Adrenal gland (tissue), 5 donors: ENCODE measurements at regions not wholly inside any gene's neighbourhood (a gene's known extent, or its start where the extent isn't known, plus 50 kb on each side); places are given as distances from the start of the nearest gene placed in this dataset.

ENCODE experiments used
- POLR2A ChIP-seq, 2 donors: fragments of 450-650 bp; IDR thresholded peaks; one replicate each; pipeline ENCODE4 v1.6.1; 2017; ENCODE audit warnings: antibody characterized with exemption in 2 of 2, mild to moderate bottlenecking in 2 of 2, moderate library complexity in 1 of 2
- TF ChIP-seq, protein P1 (sequence below), 6 experiments: fragments of 450-650 bp in 4 of 6; fragments of 200-600 bp in 2 of 6; sonication (generic) in 1 of 6; IDR thresholded peaks; 1 replicate in 5 of 6; 2 replicates in 1 of 6; pipeline versions ENCODE4 v1.5.1 to v1.8.0; 2016 to 2021; ENCODE audit warnings: antibody characterized with exemption in 6 of 6, mild to moderate bottlenecking in 2 of 6, moderate library complexity in 1 of 6
- donor health status: DM: no; HTN: no; CAD: no.

DNA sequence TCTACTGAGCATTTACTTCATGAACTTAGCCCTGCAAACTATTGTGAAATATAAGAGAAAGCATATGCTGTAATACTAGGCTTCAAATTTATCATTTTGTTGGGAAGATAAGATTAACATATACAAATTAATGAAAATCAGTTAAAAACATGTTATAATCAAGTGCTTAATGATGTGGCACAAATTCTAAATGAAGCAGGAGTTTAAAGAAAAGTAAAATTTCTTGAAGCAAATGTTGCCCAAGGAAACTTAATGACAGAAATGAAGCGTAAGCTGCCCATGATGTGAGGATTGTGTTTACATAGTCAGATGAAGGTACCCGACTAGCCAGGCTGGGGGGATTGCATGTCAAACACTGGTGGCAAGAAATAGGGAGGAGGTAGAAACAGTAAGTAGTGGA lies 103.1 kb upstream of the GAP43 start:
- TF ChIP-seq POLR2A (IDR thresholded peaks at IDR 0.05): no peak
- TF ChIP-seq, protein P1, sequence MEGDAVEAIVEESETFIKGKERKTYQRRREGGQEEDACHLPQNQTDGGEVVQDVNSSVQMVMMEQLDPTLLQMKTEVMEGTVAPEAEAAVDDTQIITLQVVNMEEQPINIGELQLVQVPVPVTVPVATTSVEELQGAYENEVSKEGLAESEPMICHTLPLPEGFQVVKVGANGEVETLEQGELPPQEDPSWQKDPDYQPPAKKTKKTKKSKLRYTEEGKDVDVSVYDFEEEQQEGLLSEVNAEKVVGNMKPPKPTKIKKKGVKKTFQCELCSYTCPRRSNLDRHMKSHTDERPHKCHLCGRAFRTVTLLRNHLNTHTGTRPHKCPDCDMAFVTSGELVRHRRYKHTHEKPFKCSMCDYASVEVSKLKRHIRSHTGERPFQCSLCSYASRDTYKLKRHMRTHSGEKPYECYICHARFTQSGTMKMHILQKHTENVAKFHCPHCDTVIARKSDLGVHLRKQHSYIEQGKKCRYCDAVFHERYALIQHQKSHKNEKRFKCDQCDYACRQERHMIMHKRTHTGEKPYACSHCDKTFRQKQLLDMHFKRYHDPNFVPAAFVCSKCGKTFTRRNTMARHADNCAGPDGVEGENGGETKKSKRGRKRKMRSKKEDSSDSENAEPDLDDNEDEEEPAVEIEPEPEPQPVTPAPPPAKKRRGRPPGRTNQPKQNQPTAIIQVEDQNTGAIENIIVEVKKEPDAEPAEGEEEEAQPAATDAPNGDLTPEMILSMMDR (IDR thresholded peaks at IDR 0.05): no peak
